ENCODE measurements at regions not wholly inside any gene's neighbourhood (a gene's known extent, or its start where the extent isn't known, plus 50 kb on each side); places are given as distances from the start of the nearest gene placed in this dataset.

- TF ChIP-seq CTCF (conservative IDR thresholded peaks at IDR 0.05; ENCODE audit: low read length) = no peak
- TF ChIP-seq EZH2phosphoT487 (IDR thresholded peaks at IDR 0.05; ENCODE audit: borderline replicate concordance) = no peak
These were observed 662.6 kb downstream of the METTL15 start for GRCh38 chr11:28770806-28771205.

All from Loucy (cell line).